Heart right ventricle (tissue), 16 donors: ENCODE measurements at regions not wholly inside any gene's neighbourhood (a gene's known extent, or its start where the extent isn't known, plus 50 kb on each side); places are given as distances from the start of the nearest gene placed in this dataset.

ENCODE experiments used
- ATAC-seq, 8 donors: fragments of 200-7000 bp; cut with Tn5 transposase; one replicate each; pipeline ENCODE4 v1.9.1; 2020; ENCODE audit warnings: mild to moderate bottlenecking in 8 of 8, moderate library complexity in 8 of 8, moderate number of reproducible peaks in 1 of 8
- DNase-seq, 2 donors: peaks; one replicate each; pipeline ENCODE4 v3.0.0-alpha.2; 2020
- H3K27ac ChIP-seq, 10 donors: fragments of 200-600 bp; sonication (generic) in 2 of 10; one replicate each; pipeline versions ENCODE4 v1.5.0 to v1.8.0; 2020 to 2022; ENCODE audit warnings: mild to moderate bottlenecking in 3 of 10
- H3K27me3 ChIP-seq, 7 donors: fragments of 200-600 bp; one replicate each; pipeline ENCODE4 v1.8.0; 2021 to 2022; ENCODE audit warnings: mild to moderate bottlenecking in 2 of 7
- H3K36me3 ChIP-seq, 9 donors: fragments of 200-600 bp; sonication (generic) in 1 of 9; one replicate each; pipeline versions ENCODE4 v1.5.0 to v1.8.0; 2020 to 2022; ENCODE audit warnings: mild to moderate bottlenecking in 2 of 9
- H3K4me1 ChIP-seq, 9 donors: fragments of 200-600 bp; sonication (generic) in 1 of 9; one replicate each; pipeline versions ENCODE4 v1.5.0 to v1.8.0; 2020 to 2022; ENCODE audit warnings: mild to moderate bottlenecking in 4 of 9
- H3K4me3 ChIP-seq, 10 donors: fragments of 200-600 bp; sonication (generic) in 2 of 10; one replicate each; pipeline versions ENCODE4 v1.5.0 to v1.8.0; 2020 to 2022; ENCODE audit warnings: mild to moderate bottlenecking in 7 of 10, moderate library complexity in 2 of 10
- H3K9me3 ChIP-seq, 11 donors: fragments of 200-600 bp in 10 of 11; sonication (generic) in 2 of 11; one replicate each; pipeline versions ENCODE4 v1.5.0 to v1.8.0; 2013 to 2022; ENCODE audit warnings: mild to moderate bottlenecking in 2 of 11, control low read depth in 1 of 11, moderate library complexity in 1 of 11
- WGBS, 2 donors: extraction: QIAGEN DNeasy Blood & Tissue Kit; methylation state at CpG; one replicate each; pipeline ENCODE4 v1.1.7; 2013; ENCODE audit warnings: inconsistent platforms in 1 of 2; 5-methylcytosine and 5-hydroxymethylcytosine counted together
- intact Hi-C, 10 donors: fragments of 100-400 bp; cut with DNase I; formaldehyde crosslinking; loops; one replicate each; pipeline versions ENCODE4 v1.11.1 to v1.14.2; 2022
- TF ChIP-seq, protein P1 (sequence below), 9 donors: fragments of 200-600 bp; sonication (generic) in 2 of 9; IDR thresholded peaks; one replicate each; pipeline versions ENCODE4 v1.5.0 to v1.8.0; 2021 to 2022; ENCODE audit warnings: antibody characterized with exemption in 9 of 9, mild to moderate bottlenecking in 5 of 9, moderate library complexity in 1 of 9
- donor health status: Arrhythmogenic right ventricular cardiomyopathy.
- donor health status: ischemic (EF 13 %, LVEDD 7.1; RV severe dilation, severe dysfunction).
- donor health status: healthy with polysubstance abuse.
- donor health status: DM: no; HTN: yes; CAD: no.
- donor health status: DM: no; HTN: no; CAD: no.
- donor health status: ischemic (EF 25% LVEDD 6.9; RV normal size, moderate dysfunction).
- donor health status: ischemic (EF 25% LVEDD 5.7; RV mildly dilated, moderate dysfunction).
- donor health status: healthy.
- donor health status: DM: yes; HTN: yes; CAD: no.
- donor health status: Ischemic cardiomyopathy.
- donor health status: ischemic (EF 35%, LVEDD 5.7; RV mildly dilated, moderate dysfunction).
- donor health status: nonischemic (EF 11% LVEDD 7.7; RV severe dilation, severe dysfunction).
- donor health status: DM: yes; HTN: yes; CAD: no.
- donor health status: PGD.
- donor health status: ischemic (EF 29% LVEDD 5.4; RV normal size, mild dysfunction).
- donor health status: nonischemic (EF 23%, LVEDD 6.1; RV moderate dilation, normal function).

- no peak for ATAC-seq
- Histone ChIP-seq H3K4me3 (no peak overlapping the region), H3K36me3 (no peaks in the 10 kb centered on the region), H3K27ac (no peak overlapping the region), H3K4me1 (no peaks in the 10 kb centered on the region), H3K27me3 (no peaks in the 10 kb centered on the region), H3K9me3 (no peaks in the 10 kb centered on the region)
- TF ChIP-seq, protein P1, sequence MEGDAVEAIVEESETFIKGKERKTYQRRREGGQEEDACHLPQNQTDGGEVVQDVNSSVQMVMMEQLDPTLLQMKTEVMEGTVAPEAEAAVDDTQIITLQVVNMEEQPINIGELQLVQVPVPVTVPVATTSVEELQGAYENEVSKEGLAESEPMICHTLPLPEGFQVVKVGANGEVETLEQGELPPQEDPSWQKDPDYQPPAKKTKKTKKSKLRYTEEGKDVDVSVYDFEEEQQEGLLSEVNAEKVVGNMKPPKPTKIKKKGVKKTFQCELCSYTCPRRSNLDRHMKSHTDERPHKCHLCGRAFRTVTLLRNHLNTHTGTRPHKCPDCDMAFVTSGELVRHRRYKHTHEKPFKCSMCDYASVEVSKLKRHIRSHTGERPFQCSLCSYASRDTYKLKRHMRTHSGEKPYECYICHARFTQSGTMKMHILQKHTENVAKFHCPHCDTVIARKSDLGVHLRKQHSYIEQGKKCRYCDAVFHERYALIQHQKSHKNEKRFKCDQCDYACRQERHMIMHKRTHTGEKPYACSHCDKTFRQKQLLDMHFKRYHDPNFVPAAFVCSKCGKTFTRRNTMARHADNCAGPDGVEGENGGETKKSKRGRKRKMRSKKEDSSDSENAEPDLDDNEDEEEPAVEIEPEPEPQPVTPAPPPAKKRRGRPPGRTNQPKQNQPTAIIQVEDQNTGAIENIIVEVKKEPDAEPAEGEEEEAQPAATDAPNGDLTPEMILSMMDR (IDR thresholded peaks at IDR 0.05) = no peak
- DNase-seq = no peak
- intact Hi-C loops = no loop called here
- WGBS, 2 donors = 30 to 45% methylated on average over 2 of the region's 2 CpGs
These were observed 177.6 kb downstream of the STK31 start for GRCh38 chr7:23887660-23888059.

DNA sequence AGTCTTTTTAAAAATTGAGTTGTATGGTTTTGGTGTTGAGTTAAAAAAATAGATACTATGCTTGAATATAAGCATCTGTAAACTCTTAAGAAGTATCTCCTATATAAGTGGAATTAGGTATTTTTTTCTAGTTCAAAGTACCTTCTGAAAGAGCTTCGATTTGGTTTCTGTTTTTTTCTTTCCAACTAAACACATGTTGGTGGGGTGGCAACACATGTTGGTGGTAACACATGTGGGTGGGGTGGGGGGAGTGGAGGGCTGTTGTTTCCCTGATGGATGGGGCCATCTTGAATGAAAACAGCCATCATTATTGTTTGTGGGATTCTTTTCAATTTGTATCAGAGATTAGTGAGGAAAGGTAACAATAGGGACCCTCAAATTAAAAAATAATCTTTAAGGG, 178.9 kb downstream of the STK31 start:
- Histone ChIP-seq H3K4me3 (no peak overlapping the region), H3K36me3 (no peaks in the 10 kb centered on the region), H3K9me3 (no peaks in the 10 kb centered on the region), H3K4me1 (no peaks in the 10 kb centered on the region), H3K27ac (no peak overlapping the region), H3K27me3 (peaks cover 0 to under 1% (median 0%) of the 10 kb centered on the region in 7 donors)
- 75% methylated on average over 1 of the region's 1 CpG for WGBS, 2 donors
- TF ChIP-seq, protein P1 (IDR thresholded peaks at IDR 0.05) = no peak
- ATAC-seq (no peak), DNase-seq (no peak)
- intact Hi-C loops = no loop called here

DNA sequence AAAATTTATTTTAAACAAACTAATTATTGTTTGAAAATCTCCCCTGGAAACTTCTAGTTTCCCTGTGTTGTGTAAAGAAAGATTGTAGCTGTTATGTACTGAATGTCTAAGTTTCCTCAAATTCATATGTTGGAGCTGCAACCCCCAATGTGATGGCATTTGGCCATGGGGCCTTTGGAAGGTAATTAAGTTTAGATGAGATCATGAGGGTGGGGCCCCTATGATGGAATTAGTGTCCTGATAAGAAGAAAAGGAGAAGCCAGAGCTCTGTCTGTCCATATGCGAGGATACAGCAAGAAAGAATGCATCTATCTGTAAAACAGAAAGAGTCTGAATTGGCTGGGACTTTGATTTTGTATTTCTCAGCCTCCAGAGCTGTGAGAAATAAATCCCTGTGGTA, 179.5 kb downstream of the STK31 start:
- no peaks in the 10 kb centered on the region for H3K36me3 ChIP-seq
- ATAC-seq (no peak), DNase-seq (no peak)
- no peak overlapping the region for H3K27ac ChIP-seq
- no peaks in the 10 kb centered on the region for H3K4me1 ChIP-seq
- WGBS, 2 donors = 61 to 88% methylated on average over 1 of the region's 1 CpG
- no peaks in the 10 kb centered on the region for H3K9me3 ChIP-seq
- H3K27me3 ChIP-seq = peaks cover 0 to 6% (median 3%) of the 10 kb centered on the region in 7 donors
- intact Hi-C loops = no loop called here
- no peak overlapping the region for H3K4me3 ChIP-seq
- TF ChIP-seq, protein P1 (IDR thresholded peaks at IDR 0.05) = no peak

DNA sequence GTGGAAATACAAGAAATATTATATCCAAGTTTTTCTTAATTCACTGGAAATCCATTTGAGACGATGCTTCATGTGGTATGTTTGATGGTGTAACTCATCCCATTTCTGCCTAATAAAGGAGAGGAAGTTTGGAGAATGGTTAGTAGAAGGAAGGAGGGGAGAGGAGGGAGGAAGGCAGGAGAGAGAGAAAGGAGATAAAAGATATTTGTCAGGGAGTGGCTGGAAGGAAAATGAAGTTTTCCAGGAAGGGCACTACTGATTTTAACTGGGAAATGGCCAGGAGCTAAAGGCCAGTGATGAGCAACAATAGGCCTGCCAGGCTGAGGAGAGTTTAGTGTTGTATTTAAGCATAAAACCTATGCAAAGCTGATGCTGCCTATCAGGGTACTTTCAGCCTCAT, 182.0 kb downstream of the STK31 start:
- DNase-seq (no peak), ATAC-seq (no peak)
- no peak overlapping the region for H3K4me3 ChIP-seq
- intact Hi-C loops = no loop called here
- WGBS, 2 donors = 61 to 73% methylated on average over 1 of the region's 1 CpG
- no peak overlapping the region for H3K27ac ChIP-seq
- H3K9me3 ChIP-seq = no peaks in the 10 kb centered on the region
- H3K36me3 ChIP-seq = no peaks in the 10 kb centered on the region
- H3K27me3 ChIP-seq = peaks cover 0 to 15% (median 7%) of the 10 kb centered on the region in 7 donors
- TF ChIP-seq, protein P1 (IDR thresholded peaks at IDR 0.05) = no peak
- no peaks in the 10 kb centered on the region for H3K4me1 ChIP-seq
